HG03378 (cell line): ENCODE measurements at regions not wholly inside any gene's neighbourhood (a gene's known extent, or its start where the extent isn't known, plus 50 kb on each side); places are given as distances from the start of the nearest gene placed in this dataset.
A peak's percentile ranks its signal among the peaks of the same experiment; 100 is the strongest.

Experiments
- ATAC-seq: cut with Tn5 transposase; IDR thresholded peaks from one replicate; pipeline ENCODE4 v1.9.1; 2021; ENCODE audit warnings: mild to moderate bottlenecking, moderate library complexity; ENCODE audit not compliant: unreplicated experiment

DNA sequence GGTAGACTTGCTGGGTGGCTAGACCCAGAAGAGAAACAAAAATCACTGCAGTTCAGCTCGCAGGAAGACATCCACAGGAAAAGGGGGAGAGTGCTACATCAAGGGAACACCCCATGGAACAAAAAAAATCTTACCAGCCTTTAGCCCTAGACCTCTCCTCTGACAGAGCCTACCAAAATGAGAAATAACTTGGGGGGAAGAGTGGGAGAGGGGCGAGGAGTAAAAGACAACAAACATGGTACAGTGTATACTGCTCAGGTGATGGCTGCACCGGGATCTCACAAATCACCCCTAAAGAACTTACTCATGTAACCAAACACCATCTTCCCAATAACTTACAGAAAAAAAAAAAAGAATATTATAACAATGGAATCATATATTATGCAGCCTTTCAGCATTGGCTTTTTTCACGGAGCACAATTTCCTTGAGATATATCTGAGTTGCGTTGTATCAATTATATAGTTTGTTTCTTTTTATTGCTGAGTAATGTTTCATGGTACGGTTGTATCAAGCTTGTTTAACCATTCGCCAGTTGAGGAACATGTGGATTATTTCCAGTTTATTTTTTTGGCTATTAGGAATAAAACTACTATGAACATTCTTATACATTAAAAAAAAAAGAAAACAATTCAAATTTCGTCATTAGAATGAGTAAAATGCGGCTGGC lies 90.9 kb downstream of the ZNF280B start:
- ATAC-seq, result no peak

DNA sequence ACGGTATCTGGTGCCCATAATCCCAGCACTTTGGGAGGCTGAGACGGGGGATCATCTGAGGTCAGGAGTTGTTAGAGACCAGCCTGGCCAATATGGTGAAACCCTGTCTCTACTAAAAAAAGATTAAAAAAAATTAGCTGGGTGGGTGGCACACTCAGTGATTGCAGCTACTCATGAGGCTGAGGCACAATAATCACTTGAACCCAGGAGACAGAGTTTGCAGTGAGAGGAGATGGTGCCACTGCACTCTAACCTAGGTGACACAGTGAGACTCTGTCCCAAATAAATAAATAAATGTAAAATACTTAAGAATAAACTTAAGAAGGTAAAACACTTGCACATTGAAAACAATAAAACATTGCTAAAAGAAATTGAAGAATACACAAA lies 90.4 kb downstream of the ZNF280B start:
- no peak for ATAC-seq

DNA sequence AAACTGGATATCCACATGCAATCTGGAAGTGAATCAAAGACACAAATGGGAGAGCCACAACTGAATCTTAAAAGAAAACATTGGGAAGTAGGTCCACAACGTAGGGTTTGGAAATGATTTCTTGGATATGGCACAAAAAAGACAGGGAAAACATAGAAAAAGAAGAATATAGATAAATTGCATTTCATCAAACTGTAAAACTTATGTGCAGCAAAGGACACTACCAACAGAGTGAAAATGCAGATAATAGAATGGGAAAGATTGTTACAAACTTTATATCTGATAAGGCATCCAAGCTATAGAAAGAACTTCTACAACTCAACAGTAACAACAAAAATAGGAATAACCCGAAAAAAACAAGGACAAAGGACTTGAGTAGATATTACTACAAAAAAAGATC lies 89.6 kb downstream of the ZNF280B start:
- ATAC-seq, result no peak

DNA sequence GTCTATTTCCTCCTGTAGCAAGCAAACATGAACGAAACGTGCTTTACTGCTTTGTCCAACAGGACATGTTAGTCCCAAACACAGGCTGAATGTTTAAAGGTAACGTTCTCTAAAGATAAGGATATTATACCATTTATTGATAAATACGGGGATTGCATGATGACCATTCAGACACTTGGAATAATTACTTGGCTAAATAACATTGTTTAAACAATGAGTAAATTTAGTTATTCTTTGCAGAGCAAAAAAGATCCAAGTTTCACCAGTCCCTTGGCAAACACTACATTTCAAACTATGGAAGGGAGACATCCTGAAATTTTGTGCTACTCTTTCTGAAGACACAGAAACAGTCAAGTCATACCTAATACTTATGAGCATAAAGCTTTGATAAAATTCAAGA lies 88.0 kb downstream of the ZNF280B start:
- ATAC-seq, result no peak

DNA sequence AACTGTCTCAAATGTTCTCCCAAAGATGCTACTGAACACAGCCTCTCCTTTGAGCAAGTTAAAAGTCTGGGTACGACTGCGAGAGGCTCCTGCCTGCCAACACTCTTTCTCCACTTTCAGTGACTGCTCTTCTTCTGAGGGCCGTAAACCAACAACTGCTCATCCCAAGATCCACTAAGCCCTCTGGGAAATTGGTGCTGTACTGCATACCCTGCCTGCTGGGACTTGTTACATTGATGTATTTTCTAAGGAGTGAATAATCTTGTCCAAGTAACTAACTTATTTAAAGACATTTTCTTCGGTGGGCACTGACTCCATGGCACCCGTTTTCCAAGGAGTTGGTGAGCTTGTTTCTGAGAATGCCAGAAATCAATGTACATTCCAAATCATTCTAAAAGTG lies 87.2 kb downstream of the ZNF280B start:
- ATAC-seq, result no peak

DNA sequence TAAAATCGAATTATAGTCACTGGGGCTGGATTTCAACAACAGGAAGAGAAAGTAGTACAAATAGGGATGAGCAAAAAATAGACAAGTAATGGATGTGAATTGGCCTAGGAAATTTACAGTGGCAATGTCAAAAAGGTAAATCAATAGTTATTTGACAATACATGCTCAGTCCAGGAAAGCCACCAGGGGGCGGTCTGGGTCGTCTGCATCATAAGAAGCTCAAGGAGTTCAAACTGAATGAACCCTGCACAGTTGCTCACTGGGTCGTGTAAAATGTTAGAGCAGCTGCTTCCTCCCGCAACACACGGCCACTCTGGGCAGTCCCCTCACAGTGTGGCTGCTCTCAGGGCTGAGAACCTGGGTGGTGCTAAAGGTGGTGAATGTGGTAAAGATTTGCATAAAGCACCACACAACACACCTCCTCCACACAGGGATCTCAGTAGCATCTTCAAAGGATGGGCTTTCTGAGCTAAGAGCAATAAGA lies 85.9 kb downstream of the ZNF280B start:
- ATAC-seq, result peak; percentile 88

DNA sequence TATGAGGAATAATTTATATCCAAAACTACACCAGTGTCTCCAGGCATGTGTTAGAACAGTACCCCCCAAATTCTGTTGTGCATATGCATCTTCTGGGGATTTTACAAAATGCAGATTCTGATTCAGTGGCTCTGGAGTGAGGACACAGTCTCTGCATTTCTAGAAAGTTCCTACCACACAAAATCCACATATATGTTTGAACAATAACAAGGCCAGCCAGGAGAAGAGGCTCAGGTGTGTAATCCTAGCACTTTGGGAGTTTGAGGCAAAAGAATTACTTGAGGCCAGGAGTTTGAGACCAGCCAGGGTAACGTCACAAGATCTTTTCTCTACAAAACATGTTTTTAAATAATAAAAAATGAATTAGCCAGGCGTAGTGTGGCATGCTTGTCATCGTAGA lies 84.9 kb downstream of the ZNF280B start:
- no peak for ATAC-seq

DNA sequence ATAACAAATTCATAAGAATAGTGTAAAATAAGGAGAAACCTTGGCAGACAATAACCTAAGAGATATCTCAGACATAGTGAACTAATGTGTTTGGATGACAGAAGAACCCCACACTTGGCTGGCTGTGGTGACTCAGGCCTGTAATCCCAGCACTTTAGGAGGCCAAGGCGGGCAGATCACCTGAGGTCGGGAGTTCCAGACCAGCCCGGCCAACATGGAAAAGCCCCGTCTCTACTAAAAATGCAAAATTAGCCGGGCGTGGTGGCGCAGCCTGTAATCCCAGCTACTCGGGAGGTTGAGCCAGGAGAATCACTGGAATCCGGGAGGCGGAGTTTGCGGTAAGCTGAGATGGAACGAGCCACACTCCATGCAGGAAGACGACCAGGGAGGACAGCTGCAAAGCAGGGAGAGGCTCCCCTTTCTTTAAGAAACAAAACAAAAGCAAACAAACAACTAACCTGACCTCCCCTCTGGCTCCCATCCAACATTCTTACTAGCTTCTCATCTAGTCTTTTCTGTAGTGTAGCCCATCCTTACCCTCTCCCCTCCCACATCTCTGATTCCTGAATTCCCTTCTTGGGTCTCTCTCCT lies 84.2 kb downstream of the ZNF280B start:
- no peak for ATAC-seq

DNA sequence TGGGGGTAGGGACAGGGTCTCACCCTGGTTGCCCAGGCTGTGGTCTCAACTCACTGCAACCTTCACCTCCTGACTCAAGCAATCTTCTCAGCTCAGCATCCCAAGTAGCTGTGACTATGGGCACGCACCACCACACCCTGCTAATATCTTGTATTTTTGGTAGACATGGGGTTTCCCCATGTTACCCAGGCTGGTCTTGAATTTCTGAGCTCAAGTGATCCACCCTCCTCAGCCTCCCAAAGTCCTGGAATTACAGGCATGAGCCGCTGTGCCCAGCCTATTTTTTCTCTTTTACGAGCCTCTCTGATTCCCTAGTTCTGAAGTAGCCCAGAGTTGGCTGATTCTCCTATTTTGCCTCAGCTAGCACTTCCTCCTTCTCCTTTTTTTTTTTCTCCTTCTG lies 83.6 kb downstream of the ZNF280B start:
- no peak for ATAC-seq

DNA sequence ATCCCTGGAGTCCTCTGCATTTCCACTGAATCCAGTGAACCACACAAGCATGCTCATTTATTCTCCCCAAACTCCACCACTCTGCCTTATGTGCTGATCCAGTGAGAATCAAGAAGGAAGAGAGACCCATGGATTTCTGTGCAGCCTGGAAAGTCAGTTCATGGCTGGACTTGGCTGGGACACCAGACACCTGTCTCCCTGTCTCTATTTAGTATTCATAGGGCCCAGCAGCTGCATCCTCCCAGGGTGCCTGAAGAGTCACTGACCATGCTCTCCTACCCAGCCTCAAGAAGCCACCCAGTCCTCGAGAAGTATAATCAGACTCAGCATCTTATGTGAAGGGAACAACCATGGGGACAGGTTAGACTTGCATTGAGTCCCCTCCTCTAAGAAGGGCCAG lies 83.2 kb downstream of the ZNF280B start:
- no peak for ATAC-seq

DNA sequence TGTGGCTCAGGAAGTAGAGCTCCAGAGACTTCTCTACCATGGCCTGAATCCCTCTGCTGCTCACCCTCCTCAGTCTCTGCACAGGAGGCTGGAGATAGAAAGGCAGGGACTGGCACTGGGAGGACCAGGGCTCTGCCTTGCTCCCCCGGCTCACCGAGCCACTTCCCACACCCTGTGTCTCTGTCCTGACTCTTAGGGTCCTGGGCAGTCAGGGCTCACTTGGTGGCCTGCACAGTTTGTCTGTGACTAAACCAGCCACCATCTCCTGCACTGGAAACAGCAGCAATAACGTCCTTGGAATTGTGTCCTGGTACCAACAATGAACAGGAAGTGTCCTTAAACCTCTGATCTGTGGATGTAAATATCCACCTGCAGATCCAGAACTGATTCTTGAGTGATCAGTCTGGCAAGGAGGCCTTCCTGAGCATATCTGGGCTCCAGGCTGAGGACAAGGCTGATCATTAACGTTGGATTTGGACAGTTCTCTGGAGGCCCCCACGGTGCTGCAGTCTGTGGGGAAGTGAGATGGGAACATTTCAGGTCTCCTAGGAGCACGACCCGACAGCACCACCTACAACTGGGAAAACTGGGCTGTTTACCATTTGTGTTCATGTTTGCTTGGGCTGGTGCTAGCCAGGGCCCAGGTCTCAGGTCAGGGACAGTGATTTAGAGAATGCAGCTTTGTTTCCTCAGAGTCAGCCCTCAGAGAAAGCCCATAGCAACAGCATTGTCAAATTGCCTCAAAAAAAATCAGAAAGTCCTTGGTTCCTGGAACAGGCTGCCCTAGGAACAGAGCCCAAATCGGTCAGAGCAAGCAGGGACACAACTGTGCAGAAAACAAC lies 82.5 kb downstream of the ZNF280B start:
- no peak for ATAC-seq

DNA sequence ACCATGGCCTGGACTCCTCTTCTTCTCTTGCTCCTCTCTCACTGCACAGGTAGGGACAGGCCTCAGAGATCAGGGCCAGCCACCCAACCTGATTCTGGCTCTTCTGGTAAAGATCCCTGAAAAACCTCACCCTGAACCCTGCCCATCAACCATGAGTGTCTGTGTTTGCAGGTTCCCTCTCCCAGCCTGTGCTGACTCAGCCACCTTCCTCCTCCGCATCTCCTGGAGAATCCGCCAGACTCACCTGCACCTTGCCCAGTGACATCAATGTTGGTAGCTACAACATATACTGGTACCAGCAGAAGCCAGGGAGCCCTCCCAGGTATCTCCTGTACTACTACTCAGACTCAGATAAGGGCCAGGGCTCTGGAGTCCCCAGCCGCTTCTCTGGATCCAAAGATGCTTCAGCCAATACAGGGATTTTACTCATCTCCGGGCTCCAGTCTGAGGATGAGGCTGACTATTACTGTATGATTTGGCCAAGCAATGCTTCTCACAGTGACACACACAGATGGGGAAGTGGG lies 80.9 kb downstream of the ZNF280B start:
- ATAC-seq, result no peak

DNA sequence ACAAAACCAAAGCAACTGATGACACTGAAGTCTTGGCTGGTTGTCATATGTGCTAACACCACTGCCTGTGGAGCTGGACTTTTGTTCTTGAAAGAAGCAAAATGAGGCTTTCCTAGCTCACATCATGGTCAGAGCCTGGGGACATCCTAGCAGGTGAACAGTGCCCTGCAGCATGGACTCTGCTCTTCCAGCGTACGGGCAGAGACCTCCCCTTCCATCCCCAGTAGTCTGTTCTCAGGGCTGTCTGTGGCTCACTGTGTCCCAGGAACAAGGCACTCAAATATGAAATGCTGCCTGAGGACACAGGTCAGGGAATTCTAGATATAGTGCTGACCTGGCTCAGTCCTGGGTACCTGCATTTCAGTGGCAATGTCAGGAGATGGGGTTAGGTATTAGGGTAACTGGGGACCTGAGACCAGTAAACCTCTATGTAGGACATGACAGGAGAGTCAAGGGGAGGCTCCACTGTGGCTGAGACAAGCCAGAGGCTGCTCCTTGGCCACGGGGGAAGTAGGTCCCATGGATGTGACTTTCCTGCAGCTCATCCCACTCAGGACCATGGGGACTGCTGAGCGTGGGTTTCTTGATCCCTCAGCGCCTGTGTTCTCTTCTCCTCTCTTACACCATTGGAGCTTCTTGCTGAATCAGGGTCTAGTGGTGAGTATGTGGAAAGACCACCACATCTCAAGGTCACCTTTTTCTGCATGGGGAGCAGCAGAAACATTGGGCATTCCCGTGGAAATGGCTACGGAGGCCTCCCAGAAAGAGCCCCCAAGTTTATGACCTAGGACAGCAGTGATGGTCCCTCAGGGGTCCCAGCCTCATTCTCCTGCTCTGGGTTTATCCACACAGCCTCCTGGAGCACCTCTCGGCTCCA lies 80.1 kb downstream of the ZNF280B start:
- no peak for ATAC-seq

DNA sequence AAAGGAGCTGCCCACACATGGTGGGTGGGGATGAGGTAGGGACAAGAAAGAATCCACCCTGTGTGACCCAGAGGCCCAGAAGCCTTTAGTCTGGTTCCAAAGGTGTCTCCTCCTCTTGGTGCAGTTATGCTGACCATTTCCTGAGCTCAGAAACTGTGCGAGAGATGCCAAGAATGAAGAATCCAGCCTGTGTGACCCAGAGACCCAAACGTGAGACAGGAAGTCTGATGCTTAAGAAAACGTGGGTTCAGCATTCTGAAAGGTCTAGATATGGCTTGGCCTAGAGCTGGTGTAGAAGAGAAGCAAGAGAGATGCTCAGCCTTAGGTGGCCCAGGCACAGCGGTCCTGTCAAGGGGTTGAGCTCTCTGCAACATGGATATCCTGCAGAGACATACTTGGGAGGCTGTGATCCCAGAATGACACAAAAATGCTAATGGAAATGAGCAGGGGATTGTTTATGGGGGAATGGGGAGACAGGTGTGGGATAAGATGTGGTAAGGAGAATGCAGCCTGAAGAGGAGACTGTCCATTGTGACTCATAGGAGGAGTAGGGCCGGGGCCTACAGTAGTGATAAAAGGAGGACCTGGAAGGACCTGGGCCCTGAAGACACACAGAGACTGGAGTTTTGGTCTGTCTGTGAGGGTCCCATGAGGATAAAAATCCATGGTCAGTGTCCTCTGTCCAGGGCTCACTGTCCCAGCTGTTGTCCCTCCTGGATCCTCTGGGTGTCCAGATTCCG lies 79.0 kb downstream of the ZNF280B start:
- no peak for ATAC-seq

DNA sequence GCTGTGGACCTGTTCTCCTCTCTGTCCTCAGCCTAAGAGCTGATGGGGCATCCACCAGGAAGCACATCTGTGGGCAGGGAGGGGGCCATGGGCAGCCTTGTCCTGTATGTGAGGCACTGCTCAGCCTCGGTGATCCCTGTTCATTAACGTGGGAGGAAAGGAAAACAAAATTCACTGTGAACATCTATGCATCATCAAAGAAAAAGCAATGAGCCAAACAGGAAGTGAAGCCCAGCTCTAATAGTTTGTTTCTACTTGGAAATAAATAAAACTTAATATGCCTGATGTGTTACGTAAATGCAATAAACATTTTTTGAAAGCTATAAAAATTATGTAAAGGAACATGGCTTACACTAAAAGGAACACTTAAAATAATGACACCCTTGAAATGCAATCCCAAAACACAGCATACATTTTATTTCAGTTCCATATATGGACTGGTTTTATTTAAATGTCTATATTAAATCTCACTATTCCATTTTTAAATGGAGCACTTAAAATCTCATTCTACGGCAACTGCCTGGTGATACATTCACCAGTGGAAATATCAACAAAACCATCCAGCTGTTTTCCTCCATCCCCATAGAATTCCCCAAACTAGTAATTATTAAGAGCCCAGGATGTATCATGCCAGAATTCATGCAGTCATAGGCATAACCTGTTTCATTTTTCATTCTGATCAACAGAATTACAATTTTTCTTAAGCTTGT lies 78.3 kb downstream of the ZNF280B start:
- ATAC-seq, result no peak

DNA sequence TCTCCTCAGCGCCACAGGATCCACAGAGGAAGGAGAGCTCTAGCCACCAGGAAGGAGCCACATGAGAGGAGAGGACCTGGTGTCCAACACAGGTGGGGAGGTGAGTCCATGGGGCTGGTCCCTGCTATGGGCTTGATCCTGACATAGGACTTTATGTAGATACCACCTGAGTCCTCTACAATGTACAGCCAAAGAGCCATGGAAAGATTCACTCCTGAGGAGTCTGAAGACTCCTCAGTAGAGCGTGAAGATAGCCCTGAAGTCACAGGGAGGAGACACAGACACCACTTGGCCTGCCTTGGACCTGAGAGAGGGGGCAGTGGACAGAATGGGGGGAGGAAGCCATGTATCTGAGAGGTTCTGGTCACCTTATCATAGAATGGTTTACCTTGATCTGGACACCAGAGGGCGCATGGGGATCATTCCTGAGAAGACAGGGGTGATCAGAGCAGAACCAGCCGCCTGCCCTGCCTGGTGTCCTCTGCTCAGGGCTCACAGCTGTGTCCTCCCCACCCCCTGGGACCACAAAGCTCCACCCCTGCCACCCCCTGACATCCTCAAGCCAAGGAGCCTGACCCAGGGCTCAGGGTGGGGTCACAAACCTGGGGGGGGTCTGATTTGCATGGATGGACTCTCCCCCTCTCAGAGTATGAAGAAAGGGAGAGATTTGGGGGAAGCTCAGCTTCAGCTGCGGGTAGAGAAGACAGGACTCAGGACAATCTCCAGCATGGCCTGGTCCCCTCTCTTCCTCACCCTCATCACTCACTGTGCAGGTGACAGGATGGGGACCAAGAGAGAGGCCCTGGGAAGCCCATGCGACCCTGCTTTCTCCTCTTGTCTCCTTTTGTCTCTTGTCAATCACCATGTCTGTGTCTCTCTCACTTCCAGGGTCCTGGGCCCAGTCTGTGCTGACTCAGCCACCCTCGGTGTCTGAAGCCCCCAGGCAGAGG lies 77.0 kb downstream of the ZNF280B start:
- ATAC-seq, result no peak

DNA sequence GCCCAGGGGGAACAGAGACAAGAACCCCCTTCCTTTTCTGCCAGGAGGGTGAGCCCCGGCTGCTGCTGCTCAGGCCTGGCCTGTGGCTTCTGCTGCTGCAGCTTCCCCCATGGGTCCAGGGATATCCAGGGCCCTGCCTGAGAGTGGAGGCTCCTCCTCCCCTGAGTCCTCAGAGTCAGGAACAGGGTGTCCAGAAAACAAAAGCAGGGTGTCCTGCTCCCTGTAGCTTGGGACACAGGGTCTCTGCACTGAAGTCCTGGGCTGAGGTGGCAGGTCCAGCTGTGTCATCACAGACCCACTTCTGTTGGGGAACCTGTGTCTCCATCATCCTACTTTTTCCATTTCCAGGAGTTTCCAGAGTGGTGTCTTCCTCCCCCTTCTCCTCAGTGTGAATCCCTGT lies 76.1 kb downstream of the ZNF280B start:
- no peak for ATAC-seq

DNA sequence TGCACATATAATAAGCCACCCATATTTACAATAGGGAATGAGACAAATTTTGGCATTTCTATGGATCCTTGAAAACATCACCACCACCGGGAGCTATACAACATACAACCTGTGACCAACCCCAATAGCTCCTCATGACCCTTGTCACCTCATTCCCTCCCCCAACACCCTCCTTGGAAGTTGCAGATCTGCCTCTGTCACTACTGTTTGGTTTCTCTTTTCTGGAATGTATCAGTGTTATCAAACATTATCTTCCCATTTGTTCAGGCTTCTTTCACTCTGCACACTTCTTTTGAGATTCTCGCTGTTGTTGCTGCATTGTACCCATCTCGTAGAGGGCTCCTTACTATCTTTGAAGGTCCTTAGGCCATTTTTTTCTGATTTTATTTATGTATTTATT lies 75.6 kb downstream of the ZNF280B start:
- no peak for ATAC-seq
